HG03103 (cell line): ENCODE measurements at regions not wholly inside any gene's neighbourhood (a gene's known extent, or its start where the extent isn't known, plus 50 kb on each side); places are given as distances from the start of the nearest gene placed in this dataset.

ENCODE experiments used
- ATAC-seq: cut with Tn5 transposase; IDR thresholded peaks from one replicate; pipeline ENCODE4 v1.9.1; 2021; ENCODE audit warnings: low read depth; ENCODE audit not compliant: unreplicated experiment

DNA sequence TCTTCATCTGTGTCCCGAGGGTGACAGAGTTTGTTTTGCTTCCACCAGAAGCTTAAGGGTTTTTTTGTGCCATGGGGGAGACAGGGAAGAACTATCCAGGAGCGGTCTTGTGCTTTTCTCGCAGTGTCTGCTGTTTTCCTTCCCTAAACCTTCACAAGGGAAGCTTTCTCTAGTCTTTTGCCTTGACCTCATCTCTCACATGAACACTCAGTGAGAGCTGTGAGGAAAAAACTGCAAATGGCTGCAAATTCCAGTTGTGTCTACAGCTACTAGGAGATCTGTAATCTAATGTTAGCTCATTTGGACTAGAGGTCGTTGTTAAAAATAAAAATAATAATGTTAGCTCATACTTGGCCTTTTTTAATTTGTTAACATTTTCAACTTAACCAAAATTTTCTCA, 264.7 kb upstream of the SESN3 start:
- no peak for ATAC-seq

DNA sequence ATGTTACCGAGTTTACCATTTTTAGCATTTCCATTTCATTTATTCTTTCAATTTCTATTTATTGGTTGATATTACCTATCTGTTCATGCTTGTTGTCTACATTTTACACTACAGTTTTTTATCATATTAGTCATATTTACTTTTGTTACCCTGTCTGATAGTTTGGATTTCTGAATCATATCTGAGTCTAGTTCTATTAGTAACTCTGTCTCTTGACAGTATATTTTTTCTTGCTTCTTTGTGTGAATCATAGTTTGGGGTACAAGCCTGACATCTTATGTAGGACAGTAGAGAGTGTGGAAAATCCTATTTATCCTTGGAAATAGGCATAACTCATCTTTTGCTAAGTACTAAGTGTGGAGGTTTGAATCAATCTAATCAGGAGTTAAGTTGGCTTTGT, 263.9 kb upstream of the SESN3 start:
- no peak for ATAC-seq

DNA sequence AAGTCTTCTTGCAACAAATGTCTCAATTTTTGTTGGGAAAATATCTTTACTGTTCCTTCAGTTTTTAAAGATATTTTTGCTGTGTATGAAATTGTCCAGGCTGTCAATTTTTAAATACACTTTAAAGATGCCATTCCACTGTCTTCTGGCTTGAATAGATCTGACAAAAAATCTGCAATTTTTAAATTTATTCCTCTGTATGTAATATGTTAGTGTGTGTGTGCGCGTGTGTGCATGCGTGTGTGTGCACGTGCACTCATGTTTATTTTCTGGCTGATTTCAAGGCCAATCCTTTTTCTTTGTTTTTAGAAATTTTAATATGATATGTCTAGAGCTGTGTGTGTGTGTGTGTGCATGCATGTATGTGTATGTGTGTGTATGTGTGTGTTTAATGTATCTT, 263.2 kb upstream of the SESN3 start:
- ATAC-seq, result no peak

DNA sequence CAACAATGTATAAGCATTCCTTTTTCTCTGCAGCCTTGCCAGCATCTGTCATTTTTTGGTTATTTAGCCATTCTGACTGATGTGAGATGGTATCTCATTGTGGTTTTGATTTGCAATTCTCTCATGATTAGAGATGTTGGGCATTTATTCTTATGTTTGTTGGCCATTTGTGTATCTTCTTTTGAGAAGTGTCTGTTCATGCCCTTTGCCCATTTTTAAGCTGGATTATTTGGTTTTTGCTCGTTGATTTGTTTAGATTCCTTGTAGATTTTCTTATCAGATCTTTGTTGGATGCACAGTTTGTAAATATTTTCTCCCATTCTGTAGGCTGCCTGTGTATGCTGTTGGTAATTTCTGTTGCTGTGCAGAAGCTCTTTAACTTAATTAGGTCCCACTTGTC, 259.6 kb upstream of the SESN3 start:
- ATAC-seq, result no peak

DNA sequence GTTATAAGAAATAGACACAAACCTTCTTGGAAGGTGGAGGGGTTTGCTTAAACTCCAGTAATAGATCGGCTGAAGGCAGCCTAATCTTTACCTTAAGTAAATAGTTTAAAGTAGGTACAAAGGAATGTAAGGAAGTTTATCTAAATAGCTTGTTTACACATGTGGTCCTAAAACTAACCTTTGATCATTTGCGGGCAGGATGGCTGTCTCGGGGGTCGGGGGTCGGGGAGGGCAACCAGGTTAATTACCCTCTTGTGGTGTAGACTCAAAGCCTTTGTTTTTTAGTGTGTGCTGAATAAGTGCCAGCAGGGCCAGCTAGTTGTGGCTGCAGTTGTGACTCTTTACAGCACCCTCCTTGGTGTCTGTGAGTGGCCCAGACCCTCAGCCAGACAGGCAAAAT, 256.9 kb upstream of the SESN3 start:
- no peak for ATAC-seq

DNA sequence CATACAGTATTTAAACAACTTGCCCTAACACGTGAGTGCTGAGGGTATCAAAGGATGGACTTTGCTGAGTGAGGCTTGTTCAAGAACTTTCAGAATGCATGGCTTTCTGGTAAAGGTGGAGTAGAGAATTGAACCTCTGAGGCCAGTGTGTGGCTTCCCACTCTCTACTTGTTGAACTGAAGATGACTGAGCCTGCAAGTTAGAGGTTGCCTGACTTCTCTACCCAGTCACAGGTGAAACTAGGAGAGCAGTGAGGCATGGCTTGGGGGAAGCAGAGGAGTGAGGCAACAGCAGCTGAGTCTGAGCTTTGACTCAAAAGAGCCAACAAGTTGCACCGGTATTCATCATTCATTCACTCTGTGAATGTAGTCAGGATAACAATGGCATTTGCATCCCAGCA, 256.4 kb upstream of the SESN3 start:
- ATAC-seq, result peak; percentile 100

DNA sequence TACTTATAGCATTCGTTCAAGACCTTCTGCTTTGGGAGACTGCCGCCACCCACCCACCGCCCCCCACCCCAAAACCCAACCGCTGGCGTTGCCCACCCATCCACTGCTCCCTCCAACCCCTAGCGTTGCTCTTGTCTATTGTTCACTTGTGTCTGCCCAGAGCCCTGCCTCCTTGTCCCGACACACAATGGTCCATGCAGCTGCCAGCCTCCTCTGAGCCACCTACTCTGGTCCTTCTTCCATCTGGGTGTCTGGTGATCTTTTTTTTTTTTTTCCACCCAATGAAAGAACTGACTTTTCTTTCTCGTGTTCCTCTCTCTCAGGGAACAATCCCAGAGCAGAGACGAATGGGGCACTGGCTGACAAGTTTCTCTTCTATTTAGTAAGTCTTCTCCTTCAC, 256.0 kb upstream of the SESN3 start:
- no peak for ATAC-seq

DNA sequence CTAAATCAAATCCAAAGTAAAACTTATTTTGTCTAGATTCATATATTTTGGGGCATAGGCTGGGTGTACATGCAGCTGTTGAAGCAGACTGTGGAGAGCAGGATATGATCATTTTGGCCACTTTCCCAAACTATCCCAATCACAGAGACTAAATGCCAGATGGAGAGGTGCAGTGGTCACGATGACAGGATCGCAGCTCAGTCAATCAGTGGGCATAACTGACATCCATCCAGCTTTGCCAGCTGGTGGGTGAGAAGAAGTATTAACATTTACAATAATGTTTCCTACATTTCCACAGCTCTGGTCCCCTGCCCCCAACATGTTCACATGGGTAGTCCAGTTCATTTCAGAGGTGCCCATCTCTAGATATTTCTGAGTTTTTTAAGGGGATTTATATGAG, 255.5 kb upstream of the SESN3 start:
- ATAC-seq, result no peak

DNA sequence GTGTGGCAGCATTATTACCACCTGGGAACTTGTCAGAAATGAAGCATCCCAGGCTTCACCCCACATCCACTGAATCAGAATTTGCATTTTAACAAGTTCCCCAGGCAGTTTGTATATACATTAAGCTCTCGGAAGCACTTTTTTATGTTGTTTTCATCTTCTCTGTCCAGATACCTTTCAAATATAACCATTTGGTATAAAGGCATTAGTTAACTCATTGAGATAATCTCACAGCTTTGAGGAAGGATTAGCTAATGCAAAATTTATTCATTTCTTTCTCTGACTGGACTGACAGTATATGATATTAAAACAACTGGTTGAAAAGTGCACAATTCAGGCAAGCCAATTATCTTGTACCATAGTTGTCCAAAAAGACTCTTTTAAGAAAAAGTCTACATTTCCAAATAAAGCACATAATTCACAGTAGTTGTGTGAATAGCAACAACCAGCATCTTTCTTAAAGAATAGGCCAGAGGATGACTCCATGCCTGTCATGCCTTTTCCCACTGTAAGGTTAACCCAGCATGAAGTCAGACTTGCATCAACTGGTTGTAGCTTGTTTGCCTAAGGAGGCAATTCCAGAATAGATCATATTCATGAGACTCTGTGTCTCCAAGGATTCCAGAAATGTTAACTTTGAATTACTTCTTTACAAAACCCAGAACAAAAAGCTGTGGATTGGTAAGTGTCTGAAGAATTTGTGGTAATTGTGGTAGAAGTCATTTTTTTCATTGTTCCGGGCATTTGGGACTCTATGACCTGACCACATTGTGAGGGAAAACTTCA, 254.3 kb upstream of the SESN3 start:
- no peak for ATAC-seq

DNA sequence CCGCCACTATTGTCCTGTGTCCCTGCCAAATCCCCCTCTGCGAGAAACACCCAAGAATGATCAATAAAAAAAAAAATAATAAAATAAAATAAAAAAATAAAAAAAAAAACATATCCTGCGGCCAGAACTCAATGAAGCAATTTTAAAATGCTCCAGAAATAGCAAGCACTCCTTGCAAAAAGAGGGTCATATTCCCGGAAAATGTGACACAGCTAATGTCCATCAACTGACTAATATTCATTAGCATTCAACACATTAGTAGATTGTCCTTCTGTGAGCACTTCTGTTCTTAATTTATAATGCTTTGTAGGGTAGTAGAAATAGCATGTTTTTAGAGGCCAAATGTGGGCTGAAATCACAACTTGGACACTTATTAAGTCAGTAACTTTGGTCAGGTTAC, 252.3 kb upstream of the SESN3 start:
- ATAC-seq, result no peak

DNA sequence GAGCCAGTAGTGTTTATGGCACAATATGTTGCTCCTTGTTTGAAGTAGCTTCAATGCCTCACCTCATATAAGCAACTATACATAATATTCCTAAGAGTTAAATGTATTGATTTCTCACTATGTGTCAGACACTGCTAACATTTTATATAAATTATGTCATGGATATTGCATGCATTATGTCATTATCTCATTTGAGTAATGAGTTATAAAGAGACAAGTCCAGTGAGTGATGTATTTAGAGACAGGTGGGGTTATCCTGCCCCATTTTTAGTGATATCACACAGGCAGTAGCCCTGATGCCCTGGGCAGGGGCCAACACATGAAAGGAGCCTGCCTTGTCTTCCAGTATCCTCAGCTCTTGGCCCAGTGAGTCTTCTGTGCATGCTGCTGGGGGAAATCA, 247.0 kb upstream of the SESN3 start:
- no peak for ATAC-seq

DNA sequence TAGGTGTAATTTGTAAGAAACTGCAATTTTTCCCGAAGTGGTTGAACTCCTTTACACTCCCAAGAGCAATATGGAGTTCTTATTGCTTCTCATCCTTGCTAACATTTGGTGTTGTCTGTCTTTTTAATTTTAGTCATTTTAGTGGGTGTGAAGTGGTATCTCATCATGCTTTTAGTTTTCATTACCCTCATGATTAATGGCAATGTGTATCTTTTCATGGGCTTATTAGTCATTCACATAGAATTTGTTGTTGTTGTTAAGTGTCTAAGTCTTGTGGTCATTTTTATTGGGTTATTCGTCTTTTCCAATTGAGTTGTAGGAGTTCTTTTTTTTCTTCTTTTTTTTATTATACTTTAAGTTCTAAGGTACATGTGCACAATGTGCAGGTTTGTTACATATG, 238.3 kb upstream of the SESN3 start:
- no peak for ATAC-seq

DNA sequence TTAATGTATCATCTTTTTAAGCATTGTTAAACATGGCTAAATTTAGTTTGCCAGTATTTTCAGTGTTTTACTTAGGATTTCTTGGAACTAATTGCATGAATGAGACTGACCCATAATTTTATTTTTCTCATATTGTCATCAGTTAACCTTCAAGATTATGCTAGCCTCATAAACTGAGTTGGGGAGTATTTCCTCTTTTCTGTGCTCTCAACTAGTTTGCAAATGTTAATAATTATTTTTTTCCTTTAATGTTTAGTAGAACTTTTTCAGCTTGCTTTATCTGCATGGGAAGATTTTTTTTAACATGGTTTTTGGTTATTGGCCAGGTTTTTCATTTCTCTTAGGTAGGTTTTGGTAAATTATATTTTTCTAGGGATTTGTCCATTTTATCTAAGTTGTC, 235.4 kb upstream of the SESN3 start:
- ATAC-seq, result no peak

DNA sequence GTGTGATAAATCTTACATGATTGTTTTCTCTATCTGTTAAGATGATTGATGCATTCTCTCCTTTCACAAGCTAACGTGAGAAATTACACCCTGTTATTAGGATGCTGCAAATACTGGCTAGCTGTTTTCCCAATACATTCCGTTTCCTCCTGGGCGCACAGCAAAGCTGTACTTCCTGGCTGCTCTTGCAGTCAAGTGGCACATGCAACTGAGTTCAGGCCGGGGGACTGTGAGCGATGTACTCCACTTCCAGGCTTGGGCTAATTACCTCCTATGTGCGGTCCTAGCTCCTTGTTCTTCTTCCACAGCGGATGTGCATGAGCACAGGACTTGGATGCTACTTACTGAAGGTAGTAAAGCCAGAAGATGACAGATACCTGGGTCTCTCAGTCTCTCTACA, 234.9 kb upstream of the SESN3 start:
- no peak for ATAC-seq

DNA sequence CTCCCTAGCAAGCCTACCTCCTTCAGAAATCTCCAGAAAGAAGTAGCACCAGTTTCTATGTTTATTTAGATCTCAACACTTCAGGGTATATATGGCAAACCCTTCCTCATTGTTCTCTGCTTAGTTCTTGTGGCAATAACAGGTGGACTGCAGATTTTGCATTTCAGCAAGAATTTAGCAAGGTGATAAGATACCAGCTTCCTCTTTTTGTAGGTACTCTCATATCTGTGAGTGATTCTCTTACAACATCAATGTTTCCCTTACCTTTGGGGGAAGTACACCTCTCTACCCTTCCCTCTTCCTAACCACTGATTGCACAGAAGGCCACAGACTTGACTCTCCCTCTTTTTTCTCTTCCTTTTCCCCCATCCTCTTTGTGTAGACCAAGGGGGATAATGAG, 230.9 kb upstream of the SESN3 start:
- no peak for ATAC-seq

DNA sequence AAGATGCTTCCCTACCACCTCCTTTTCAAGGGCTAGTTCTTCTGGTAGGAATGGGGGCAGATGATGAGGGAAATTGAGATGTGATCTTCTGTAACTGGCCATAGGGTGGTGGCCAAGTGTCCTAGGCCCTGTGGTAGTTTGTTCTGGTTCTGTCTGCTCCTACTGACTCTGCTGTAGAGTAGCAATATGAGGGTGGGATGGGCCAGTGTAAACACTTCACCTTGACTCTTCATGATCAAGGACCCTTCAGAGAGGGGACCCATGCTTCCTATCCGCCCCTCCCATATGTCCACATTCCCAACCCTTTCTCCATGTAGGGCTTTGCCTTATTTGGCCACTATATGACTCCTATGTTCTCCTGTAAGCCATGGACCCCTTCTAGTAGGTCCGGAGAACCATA, 230.3 kb upstream of the SESN3 start:
- ATAC-seq, result no peak

DNA sequence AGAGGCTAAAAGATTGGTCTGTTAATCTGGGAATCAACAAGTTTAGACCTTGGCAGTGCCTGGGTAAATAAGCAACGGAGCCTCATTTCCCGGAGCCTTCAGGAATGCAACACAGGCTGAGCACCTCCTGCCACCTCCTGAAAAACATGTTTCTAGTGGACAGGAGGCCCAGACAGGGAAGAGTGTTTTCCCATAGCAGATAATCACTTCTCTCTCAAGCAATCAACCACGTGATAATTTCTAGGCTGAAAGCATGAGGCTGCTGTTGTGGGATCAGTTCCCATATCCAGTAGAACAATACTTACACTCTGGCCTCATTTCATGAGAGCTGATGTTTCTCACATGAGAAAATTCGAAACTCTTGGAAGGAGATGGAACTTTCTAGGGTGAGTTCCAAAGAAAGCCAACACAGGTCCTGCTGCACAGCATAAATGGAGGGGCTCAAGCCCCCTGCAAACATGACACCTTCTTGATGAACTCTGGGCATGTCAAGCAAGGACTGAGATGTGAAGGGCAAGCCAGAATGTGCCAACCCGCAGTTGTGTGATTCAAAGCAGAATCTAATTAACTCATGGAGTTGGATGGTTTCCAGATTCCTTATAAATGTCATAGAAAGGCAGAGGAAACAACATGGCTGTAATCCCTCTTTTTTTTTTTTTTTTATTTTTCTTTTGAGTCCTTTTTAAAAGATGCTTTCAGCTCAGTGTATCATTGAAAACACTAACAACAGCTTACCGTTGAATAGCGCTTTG, 228.5 kb upstream of the SESN3 start:
- ATAC-seq, result no peak

DNA sequence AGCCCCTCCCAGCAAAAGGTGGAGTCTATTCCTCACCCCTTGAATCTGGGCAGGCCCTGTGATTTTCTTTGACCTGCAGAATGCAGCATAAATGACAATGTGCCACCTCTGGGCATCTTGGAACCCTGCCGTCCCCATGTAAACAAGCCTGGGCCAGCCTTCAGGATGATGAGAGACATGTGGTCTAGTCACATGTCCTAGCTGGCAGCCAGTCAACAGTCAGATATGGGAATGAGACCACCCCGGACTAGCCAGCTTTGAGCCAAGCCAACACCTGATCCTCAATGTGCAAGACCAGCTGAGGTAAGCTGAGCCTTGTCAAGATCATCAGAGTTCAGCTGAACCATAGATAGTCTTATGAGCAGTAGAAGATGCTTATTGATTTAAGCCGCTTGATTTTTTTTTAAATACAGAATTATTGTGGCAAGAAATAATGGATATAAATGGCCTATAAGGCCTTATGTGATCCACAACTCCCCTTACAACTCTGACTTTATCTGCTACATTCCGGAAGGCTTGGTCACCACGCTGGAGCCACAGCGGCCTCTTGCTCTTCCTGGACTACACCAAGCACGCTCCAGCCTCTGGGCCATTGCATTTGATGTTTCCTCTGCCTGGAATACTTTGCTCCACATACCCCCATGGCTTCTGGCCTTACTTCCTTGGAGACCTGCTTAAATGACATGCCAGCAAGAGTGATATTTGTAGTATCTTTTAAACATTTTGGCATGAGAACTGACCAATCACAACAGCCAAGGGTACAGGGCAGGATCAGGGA, 225.9 kb upstream of the SESN3 start:
- ATAC-seq, result no peak

DNA sequence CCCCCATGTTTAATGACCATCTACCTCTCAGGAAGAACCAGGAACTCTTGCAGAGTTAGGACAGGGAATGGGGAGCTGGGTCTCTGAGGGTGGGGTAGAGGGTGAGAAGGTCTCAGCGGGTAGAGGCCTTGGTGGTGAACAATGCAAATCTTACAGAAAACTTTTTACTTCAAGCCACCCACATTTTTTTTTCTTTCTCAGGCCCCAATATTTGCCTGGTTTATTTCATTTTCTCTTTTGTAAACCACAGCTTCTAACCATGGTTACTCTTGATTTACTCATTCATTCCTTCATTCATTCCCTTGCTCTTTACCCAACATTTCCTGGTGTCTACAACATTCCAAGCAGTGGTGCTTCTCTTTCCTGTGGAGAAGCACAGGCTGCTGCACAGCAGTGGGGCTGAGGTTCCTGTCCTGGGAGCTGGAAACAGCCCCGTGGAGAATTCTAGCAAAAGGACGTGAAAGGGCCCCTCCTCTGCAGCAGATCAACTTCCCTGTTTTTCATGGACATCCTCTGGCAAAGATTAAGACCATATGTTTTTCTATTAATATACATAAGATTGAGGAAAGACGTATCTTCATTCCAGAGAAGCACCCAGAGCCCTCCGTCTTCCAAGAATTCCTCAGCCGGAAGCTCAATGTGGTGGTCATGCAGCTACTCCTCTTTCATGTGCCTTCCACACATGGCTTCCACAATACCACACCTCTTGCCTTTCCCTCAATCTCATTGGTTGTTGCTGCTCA, 224.4 kb upstream of the SESN3 start:
- ATAC-seq, result no peak

DNA sequence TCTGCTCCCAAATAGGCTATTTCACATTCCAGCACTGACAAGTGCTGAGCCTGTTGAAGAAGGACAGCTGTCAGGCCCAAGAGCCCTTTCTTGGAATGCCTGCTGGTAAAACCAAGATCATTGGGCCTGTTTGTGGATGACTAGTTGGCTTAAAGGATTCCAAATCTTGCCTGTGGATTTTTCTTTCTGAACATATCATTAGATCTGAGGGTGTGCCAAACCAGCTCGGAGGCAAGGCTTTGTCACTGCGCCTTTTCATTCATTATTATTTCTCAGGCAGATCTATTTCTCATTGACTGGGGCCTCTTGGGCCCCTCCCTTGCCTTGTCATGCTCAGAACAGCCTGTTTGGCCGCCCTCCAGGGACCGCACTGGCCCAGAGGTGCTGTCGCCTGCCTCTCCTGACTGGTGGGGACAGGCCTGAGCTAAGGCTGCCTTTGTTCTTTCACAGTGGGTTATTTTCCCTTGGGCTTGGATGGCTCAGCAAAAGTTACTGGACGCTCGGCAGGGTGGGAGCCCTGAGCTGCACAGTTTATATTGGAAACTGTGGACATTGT, 222.7 kb upstream of the SESN3 start:
- ATAC-seq, result no peak

DNA sequence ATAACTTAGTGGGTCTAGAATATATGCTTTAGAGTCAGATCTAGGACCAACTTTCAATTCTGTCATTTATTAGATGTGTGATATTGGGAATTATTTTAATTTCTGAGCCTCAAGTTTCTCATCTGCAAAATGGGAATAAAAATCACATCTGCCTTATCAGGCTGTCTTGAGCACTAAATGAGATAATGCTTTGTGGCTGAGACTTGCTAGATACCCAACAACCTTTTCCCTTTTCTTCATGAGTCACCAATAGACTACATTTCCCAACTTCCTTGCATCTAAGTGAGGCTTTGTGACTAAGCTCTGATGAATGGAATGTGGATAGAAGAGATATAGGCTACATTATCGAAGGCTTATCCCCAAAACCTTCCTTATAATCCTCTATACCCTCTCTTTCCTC, 220.7 kb upstream of the SESN3 start:
- no peak for ATAC-seq
